ENCODE measurements at regions not wholly inside any gene's neighbourhood (a gene's known extent, or its start where the extent isn't known, plus 50 kb on each side); places are given as distances from the start of the nearest gene placed in this dataset.

GRCh38 chr9:72428329-72428728 lies 63.3 kb upstream of the ZFAND5 start:
- no peak for DNase-seq

GRCh38 chr9:72427801-72428200 lies 62.8 kb upstream of the ZFAND5 start:
- no peak for DNase-seq

- no peak for DNase-seq
These were observed 59.1 kb upstream of the ZFAND5 start for GRCh38 chr9:72424131-72424530.

GRCh38 chr9:72422214-72422613 lies 57.2 kb upstream of the ZFAND5 start:
- no peak for DNase-seq

- DNase-seq, result no peak
These were observed 55.8 kb upstream of the ZFAND5 start for GRCh38 chr9:72420783-72421182.

GRCh38 chr9:72415948-72416347 lies 50.9 kb upstream of the ZFAND5 start:
- no peak for DNase-seq

- no peak for DNase-seq
These were observed 50.2 kb upstream of the ZFAND5 start for GRCh38 chr9:72415163-72415562.

Measured in SIG-M5 (cell line).